ENCODE measurements at regions not wholly inside any gene's neighbourhood (a gene's known extent, or its start where the extent isn't known, plus 50 kb on each side); places are given as distances from the start of the nearest gene placed in this dataset.
"Not testable (repeated sequence)": the region's sequence is repeated elsewhere in the genome, so short reads cannot be mapped to it uniquely, and the experiment has no call there.

DNA sequence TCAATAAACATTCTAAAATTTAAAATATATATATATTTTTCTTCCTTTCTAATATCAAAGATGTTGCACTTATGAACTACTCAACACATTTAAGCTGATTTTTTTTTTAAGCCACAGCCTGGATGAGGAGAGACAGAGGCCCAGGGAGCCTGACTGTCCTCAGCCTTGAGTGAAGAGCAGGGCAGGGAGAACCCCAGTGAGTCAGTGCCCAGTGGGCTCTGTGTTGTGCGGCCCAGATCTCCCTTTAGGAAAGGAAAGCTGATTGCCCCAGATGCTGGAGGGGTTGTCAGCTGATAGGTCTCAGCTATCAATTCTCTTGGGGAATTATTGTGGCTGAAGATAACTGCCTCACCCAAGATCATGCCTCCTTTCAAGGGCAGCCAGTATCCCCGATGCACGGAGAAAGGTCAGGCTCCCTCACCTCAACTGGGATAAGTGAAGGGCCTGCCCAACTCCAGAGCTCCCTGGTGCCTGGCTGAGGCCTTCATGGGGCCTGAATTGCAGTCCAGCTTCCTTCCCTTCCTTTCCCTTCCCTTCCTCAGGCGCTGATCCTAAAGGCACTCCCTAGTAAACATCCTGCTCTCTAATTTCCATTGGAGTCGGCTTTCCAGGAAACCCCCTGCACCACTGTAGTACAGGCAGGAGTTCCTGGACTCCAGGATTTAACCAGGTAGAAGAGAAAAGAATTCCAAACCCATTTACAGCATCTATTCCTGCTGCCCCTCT lies 106.9 kb upstream of the ATL2 start:
- DNase-seq, result no peak

DNA sequence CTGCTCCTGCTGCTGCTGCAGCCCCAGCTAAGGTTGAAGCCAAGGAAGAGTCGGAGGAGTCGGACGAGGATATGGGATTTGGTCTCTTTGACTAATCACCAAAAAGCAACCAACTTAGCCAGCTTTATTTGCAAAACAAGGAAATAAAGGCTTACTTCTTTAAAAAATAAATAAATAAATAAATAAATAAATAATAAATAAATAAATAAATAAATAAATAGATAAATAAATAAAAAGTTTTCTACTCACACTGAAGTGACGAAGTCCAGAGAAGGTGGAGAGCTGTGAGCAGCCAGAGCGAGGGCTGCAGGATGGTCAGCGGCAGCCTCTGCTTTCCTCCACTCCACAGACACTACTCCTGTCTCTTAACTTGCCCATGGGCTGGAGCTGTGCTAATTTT lies 105.6 kb upstream of the ATL2 start:
- DNase-seq, result not testable (repeated sequence)

DNA sequence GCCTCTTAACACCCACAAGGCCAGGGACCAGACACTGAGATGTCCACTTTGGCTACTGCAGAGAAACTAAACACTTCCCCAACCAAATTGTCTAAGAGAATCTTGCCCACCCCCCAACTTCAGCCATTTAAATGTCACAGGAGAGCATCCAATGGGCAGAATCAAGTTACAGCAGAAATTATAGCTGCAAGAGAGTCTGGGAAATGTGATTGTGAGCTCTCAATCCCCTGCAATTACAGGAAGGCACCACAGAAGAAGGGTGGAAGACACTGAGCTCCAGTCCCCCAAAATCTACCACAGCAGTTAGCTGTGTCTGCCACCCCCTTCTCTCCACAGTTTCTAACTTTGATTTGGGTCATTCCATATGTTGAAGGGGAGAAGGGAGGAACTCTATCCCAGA lies 103.5 kb upstream of the ATL2 start:
- DNase-seq, result no peak

DNA sequence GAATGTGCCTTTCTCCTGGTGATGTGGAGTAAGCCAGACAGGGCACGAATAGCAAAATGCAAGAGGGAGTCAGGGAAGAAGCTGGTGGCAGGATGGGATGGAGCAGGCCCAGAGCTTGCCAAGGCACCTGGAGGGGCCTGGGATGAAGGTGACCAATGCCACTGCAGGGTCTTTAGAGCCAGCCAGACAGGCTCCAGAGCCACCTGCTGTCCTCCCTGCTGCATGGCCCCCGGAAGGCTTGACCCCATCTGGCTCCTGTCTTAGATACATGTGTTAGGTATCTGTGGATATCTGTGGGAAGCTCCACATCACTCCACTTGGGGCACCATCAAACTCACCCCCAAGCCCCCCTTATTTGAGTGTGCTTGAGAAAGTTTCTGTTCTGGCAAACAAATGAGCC lies 99.9 kb upstream of the ATL2 start:
- DNase-seq, result no peak

DNA sequence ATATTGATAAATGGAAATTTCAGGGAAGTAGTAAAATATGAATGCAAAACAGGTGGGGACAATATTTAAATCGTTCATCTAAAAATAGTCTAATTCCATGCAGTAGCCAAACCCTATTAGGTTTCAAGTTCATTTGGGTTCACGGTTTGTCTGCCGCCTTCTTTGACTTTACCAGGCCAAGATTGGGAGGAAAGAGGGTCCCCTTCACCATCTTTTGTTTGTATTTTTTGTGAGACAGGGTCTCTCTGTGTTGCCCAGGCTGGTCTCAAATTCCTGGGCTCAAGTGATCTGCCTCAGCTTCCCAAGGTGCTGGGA lies 98.5 kb upstream of the ATL2 start:
- DNase-seq, result no peak

DNA sequence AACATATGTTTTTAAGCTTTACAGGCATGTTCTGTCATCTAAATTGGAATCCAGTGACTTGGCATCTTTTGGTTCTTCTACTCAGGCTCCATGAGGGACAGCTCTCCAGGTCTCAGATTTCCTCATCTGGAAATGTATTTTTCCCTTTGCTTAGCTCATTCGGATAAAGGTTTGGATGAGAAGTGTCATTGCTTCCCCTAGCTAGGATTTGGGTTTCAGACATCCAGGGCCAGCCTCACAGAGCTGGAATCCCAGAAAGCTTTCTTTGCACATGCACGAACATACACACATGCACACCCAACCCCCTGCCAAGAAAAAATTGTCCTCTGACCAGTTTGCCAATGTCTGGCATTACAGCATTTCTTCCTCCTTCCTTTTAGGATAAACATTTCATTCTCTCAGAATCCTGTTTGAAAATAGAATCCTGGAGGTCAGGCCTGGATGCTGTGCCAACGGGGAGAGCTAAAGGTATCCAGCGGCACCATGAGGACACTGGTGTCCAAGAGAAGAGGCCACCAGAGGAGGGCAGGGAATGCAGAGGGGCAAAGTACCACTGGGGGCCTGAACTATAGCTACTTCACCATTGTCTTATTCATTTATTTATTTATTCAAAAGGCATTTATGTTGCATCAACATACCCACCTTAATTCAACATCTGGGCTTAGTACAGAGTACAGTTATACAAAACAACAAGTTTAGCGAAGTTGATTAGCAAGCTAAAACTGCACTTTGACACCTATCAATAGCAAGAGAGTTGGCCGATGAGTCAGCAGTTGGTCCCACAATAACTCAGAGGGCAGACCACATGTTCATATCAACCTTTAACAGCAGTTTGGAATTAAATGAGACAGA lies 97.9 kb upstream of the ATL2 start:
- DNase-seq, result peak; percentile 42

DNA sequence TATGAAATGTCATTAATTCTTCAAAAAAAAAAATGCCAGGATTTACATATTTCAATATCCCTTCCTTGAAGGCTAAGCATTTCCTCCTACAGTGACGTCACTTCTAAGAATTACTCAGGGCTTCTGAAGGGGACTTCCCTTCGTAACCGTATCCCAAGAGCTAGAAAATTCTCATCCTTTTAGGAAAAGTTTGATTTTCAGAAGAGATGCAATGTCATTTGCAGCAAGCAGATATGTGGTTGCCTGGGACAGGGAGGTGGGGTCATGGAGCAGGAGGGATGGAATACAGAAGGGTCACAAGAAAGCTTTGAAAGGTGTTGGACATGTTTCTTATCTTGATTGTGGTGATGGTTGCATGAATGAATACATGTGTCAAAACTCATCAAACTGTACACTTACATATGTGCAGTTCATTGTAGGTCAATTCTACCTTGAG lies 97.0 kb upstream of the ATL2 start:
- DNase-seq, result no peak

DNA sequence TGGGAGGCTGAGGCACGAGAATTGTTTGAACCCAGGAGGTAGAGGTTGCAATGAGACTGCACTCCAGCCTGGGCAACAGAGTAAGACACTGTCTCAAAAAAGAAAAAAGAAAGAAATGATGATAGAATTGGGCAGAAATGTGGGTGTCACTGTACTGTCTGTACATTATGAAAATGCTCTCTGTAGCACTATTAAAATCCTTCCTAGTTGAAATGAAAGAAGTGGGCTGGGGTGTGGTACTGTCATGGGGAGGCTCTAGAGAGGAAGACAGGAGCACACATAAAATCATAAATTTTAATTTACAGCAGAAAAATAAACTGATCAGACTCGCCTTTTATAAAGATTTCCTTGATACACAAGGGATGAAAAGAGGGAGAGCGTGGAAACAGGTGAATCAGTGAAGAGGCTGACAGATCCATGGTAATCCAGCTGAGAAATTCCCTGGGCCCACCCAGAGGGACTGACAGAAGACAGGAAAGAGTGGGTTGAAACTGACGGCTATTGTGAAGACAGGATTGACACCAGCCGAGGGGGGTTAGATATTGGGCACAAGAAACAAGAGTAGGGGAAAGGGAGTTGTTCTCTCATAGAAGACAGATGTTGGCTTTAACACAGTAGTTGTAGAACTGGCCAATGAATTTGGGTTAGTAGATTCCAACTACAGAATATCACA lies 96.4 kb upstream of the ATL2 start:
- no peak for DNase-seq

DNA sequence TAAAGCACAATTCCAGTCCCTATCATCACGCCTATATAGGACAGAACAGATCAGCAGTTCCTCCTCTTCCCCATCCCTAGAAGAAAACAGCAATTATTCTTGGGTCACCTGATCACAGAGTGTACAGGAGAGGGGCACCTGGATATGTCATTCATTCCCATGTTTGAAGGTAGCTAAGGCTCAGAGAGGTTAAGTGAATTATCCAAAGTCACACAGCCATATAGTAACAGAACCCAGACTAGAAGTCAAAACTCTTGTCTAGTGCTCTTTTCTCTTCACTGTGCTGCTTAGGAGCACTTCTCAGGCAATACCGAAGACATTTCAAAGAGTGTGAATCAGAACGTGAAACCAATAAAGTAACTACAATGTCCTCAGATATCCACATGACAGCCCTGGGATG lies 93.0 kb upstream of the ATL2 start:
- no peak for DNase-seq

DNA sequence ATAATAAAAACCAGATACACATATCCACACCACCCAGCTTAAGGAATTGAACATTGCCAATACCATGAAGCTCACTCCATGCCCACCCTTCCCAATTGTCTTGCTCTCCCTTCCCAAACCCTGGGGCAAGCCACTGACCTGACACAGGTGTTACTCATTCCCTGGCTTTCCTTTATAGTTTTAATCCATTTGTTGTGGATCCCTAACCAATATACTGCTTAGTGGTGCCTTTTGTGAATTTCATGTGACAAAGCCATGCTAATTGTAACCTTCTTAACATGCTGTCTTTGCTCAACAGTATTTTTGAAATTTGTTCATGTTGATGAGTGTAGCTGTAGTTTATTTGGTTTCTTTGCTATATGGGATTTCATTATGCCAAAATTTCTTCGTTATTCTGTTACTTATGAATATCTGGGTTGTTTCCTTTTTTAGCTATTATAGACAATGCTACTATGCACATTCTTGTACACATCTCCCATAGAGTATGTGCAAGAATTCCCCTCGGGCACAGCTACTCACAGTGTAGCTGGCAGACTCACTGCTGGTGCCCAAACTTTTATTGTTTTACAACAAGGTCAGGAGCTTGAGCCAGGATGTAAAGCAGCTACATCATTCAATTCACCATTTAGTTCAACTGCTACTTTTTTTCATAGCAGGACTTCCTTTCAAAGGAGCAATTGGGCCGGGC lies 90.8 kb upstream of the ATL2 start:
- DNase-seq, result no peak

DNA sequence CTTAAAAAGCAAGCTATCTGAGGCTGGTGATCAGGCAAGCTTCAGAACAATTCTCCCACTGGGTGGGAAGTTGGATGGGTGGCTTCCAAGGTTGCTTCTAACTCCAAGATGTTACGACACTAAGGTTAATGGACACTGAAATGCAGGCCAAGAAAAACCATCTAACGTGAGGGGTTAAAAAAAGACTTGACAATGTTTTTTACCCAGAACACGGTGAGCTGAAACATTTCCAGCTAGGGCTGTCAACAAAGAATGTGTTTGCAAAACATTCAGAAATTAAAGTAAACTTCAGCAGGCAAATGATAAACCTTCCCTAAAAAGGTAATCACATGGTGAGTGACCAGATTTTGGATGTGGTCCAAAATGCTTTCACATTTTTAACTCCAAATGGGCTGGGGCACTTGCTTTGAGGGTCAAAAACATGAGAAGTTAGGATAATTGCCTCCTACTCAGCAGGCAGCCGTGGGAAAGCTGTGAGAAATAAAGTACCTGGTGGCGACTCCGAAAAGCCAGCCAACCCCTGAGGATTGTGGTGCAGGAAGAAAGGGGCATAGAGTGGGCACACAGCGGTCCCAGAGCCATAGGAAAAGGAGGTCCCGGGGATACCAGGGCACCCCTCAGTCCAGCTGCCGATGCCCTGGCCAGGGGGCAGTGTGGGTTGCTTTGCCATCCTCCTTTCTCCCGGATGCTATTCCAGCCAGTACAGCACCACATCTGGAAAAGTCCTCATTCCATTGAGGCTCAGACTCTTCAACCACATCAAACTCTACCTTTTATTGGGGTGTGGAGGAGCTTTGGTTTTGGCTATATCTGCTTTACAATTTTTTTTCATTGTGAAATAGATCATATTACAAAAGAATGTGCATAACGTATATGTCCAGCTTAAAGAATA lies 90.0 kb upstream of the ATL2 start:
- no peak for DNase-seq

DNA sequence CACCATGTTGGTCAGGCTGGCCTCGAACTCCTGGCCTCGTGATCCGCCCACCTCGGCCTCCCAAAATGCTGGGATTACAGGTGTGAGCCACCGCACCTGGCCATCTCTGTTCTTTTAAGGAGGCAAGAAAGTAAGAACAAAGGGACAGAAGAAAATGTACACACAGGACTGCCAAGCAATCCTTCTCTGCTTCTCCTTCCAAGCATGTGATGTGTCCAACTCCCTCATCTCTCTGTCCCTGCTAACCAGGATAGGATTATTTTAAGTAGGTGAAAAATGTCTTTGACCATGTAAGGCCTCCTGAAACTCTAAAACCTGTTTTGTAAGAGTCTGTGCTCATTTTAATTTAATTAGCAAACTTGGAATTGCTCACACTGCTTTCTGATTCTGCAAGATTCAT lies 89.3 kb upstream of the ATL2 start:
- DNase-seq, result no peak

DNA sequence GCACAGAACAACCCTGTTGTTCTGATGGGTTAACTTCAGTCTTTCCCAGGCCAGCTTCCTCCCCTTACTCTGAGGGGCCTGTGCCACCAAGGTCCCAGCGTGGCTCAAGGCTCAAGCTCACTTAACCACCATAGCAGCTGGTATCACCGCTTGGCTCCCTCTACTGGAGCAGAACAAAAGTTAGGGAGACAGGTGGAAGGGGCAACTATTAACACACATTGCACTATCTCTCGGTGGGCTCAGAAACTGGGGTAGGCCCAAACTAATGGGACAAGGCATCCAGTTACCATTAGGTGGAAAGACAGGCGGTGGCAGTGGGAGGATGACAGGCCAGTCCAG lies 88.7 kb upstream of the ATL2 start:
- peak; percentile 8 for DNase-seq

DNA sequence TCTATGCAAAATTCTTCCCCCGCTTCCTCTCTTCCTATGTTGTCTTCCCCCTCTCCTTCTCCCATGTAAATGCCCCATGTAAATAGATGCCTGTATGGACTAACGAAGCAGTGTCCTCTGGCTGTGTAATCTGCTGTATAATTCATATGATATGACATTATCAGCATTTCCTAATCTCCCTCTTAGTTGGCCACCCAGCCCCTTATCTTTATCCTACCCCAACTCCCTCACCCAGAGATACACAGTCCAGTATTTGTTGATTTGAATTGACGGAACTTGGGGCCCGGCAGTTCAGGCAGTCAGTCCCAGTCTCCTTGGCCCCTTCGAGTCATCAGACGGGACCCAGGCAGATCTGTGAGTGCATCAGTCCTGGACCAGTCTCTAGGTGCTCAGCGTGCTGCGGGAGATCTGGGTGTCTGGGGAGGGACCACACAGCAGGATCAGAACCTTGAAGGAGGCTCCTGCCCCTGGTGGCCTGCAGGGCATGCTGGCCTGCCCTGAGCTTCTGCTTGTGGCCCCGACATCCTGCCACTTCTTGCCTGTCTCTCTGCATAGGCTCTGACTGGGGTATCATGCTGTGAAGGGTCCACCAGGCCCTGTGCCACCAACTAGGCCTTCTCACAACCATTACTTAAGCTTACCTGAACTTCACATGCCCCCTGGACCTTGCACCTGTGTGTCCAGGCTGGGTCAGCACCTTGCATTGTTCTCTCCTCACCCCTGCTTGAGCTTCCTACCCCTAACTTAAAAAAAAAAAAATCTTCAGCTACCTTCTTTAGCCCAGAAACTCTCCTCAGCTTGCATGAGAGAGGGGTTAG lies 88.1 kb upstream of the ATL2 start:
- no peak for DNase-seq

DNA sequence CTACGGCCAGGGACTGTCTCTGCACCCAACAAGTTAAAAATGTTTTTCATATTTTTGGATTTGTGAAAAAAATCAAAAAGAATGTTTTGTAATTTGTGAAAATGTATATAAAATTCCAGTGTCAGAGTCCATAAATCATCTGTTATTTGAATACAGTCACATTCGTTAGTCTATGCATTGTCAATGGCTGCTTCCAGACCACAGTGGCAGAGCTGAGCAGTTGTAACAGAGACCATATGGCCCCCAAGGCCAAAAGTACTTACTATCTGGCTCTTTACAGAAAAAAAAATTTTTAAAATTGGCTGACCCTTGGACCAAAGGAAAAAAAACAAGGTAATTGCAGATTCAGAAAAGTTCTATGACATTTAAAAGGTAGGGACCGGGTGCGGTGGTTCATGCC lies 86.7 kb upstream of the ATL2 start:
- DNase-seq, result no peak

DNA sequence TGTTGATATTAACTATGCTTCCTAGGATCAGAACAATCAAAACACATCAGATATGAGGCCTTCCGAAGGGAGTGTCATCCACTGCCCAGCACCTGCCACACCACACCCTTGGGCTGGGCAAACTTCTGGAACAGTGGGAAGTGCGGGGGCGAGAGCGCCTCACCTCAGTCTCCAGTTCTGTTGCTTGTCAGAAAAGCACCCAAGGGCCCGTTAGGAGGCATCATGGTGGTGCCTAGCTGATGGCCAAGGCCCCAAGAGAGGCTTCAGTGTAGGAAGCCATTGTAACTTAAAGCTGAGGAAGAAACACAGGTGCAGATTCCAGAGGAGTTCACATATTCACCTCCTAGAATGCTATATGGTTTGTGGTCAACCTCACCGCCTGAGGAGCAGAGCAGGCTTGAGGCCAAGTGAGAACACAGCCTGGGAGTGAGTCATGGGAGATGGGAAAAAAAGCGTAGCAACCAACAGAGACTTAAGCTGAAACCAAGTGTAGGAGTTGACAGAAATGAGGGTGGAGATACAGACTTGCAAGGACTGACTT lies 85.1 kb upstream of the ATL2 start:
- peak; percentile 76 for DNase-seq

DNA sequence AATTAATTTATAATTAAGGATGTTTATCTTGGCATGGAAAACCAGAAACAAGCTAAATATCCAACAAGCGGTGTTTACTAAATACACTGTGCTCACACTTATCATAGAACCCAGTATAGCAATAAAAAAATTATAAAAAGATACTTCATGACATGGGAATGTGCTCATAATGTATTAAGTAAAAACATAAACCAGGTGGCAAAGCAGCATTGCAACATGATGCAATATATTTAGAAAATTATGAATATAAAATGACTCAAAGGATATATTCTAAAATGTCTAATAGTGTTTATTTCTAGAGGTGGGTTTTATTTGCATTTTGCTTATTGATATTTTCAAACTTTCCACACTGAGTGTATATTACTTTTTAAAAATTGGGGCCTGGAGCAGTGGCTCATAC lies 84.4 kb upstream of the ATL2 start:
- DNase-seq, result no peak

DNA sequence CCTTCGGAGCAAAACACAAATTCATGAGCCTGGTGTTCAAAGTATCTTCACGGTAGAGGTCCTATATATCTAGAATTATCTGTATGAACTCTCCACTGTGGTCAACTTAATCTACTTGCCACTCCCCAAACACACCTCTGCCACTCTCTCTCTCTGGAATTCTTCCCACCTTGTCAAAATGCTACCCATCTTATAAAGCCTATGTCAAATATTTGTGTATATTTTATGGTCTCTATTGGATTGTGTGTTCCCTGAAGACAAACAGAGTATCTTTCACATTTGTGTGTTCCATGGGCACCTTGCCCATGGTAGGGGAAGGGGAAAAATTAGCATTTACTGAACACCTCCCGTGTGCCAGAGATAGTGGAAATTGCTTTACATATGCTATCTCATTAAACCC lies 83.2 kb upstream of the ATL2 start:
- no peak for DNase-seq

DNA sequence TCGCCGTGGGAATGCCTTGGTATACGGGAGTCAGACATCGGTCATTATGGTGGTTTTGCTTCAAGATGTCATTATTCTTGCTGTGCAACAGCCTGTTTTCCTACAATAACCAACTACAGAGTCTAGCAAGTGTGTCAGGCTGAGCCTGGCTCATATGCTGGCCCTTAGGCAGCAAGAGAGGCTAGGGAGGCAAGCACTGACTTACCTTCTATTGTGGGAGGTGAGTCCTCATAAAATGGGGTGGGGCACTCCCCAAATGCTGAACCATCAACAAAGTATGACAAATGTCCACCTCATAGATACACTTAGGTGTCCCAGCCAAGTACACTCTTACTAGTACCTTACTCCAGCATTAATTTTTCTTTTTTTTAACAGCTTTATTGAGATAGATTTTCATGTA lies 77.0 kb upstream of the ATL2 start:
- DNase-seq, result no peak

DNA sequence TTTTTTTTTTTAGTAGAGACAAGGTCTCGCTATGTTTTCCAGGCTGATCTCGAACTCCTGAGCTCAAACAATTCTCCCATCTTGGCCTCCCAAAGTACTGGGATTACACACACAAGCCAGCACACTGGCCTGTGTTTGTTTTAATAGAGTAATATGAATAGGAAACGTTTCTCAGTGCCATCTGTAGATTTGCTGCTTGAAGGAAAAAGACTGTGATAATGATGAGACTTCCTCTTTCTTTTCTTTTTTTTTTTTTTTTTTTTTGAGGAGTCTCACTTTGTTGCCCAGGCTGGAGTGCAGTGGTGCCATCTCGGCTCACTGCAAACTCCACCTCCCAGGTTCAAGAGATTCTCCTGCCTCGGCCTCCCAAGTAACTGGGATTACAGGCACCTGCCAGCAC lies 74.7 kb upstream of the ATL2 start:
- not testable (repeated sequence) for DNase-seq

DNA sequence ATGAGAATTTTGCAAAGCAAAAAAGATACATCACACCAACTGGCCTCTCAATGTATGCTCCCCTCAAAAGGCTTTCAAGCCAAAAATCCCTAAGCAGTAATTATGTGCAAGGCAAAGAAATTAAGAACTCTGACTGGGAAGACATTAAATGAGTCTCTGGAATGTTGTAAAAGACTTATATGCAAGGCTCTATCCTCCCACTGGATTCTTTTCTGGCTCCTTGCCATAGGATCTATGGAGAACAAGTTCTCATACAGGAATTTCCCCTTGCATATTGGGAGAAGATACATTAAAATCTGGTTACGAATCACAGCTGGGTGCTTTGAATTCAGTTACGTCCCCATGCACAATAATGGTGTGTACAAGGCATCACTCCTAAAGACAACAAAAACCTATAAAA lies 73.4 kb upstream of the ATL2 start:
- no peak for DNase-seq

Data from activated CD4-positive, alpha-beta T cell treated with anti-CD3 and anti-CD28 coated beads for 48 hours (primary cell).